OCI-LY1 (cell line): ENCODE measurements at regions not wholly inside any gene's neighbourhood (a gene's known extent, or its start where the extent isn't known, plus 50 kb on each side); places are given as distances from the start of the nearest gene placed in this dataset.

Source experiments
- H2AFZ ChIP-seq: fragments of 200-600 bp; sonication (generic), shearing (Covaris generic); 2 replicates; pipeline ENCODE4 v1.6.0; 2014; ENCODE audit warnings: antibody characterized with exemption, mild to moderate bottlenecking, low read length
- H3F3A ChIP-seq: fragments of 200-600 bp; sonication (generic), shearing (Covaris generic); 2 replicates; pipeline ENCODE4 v1.6.0; 2014; ENCODE audit warnings: mild to moderate bottlenecking, antibody characterized with exemption, low read length, moderate library complexity; ENCODE audit not compliant: insufficient read depth
- H3K27ac ChIP-seq: fragments of 200-600 bp; sonication (generic); 2 replicates; pipeline ENCODE4 v1.5.1; 2014; ENCODE audit warnings: low read length, mixed run types, mild to moderate bottlenecking, low read depth; ENCODE audit not compliant: poor library complexity, severe bottlenecking
- H3K27me3 ChIP-seq: fragments of 200-600 bp; sonication (generic); 2 replicates; pipeline ENCODE4 v1.6.0; 2014; ENCODE audit warnings: antibody characterized with exemption, mild to moderate bottlenecking, low read length, moderate library complexity; ENCODE audit not compliant: insufficient read depth
- H3K36me3 ChIP-seq: fragments of 200-600 bp; sonication (generic); 2 replicates; pipeline ENCODE4 v1.6.1; 2014; ENCODE audit warnings: mild to moderate bottlenecking, antibody characterized with exemption, low read length, moderate library complexity, mixed read lengths; ENCODE audit not compliant: insufficient read depth
- H3K4me1 ChIP-seq: fragments of 200-600 bp; sonication (generic); 2 replicates; pipeline ENCODE4 v1.5.1; 2014; ENCODE audit warnings: mild to moderate bottlenecking, low read length, moderate library complexity; ENCODE audit not compliant: insufficient read depth, severe bottlenecking
- H3K4me2 ChIP-seq: fragments of 200-600 bp; sonication (generic), shearing (Covaris generic); 2 replicates; pipeline ENCODE4 v1.6.1; 2014; ENCODE audit warnings: low read length
- H3K4me3 ChIP-seq: fragments of 200-600 bp; sonication (generic); 2 replicates; pipeline ENCODE4 v1.5.1; 2014; ENCODE audit warnings: low read length, low read depth, mild to moderate bottlenecking, mixed read lengths; ENCODE audit not compliant: poor library complexity, severe bottlenecking
- H3K79me2 ChIP-seq: fragments of 200-600 bp; shearing (Covaris generic); 2 replicates; pipeline ENCODE4 v1.6.1; 2016; ENCODE audit warnings: mixed run types, low read length, mixed read lengths; ENCODE audit not compliant: insufficient read depth
- H3K9ac ChIP-seq: fragments of 200-600 bp; sonication (generic), shearing (Covaris generic); 2 replicates; pipeline ENCODE4 v1.6.1; 2014; ENCODE audit warnings: mild to moderate bottlenecking, low read length, mixed read lengths
- H3K9me2 ChIP-seq: fragments of 200-600 bp; sonication (generic), shearing (Covaris generic); 2 replicates; pipeline ENCODE4 v1.6.1; 2014; ENCODE audit warnings: low read depth, mild to moderate bottlenecking, low read length, mixed read lengths
- H3K9me3 ChIP-seq: fragments of 200-600 bp; shearing (Covaris generic); 2 replicates; pipeline ENCODE4 v1.6.1; 2014; ENCODE audit warnings: low read length, mixed read lengths
- H4K20me1 ChIP-seq: fragments of 200-600 bp; sonication (generic), shearing (Covaris generic); 2 replicates; pipeline ENCODE4 v1.6.0; 2016; ENCODE audit warnings: mild to moderate bottlenecking, low read length; ENCODE audit not compliant: insufficient read depth
- EZH2 ChIP-seq: fragments of 200-600 bp; sonication (generic), shearing (Covaris generic); IDR thresholded peaks from 2 replicates; pipeline ENCODE4 v1.8.0; 2017; ENCODE audit warnings: borderline replicate concordance, mixed run types, mild to moderate bottlenecking, antibody characterized with exemption, low read length, moderate library complexity, mixed read lengths
- TF ChIP-seq, protein P1 (sequence below): fragments of 200-600 bp; sonication (generic), shearing (Covaris generic); IDR thresholded peaks from 2 replicates; pipeline ENCODE4 v1.5.1; 2017; ENCODE audit warnings: mild to moderate bottlenecking, antibody characterized with exemption, low read length, moderate library complexity, mixed read lengths

DNA sequence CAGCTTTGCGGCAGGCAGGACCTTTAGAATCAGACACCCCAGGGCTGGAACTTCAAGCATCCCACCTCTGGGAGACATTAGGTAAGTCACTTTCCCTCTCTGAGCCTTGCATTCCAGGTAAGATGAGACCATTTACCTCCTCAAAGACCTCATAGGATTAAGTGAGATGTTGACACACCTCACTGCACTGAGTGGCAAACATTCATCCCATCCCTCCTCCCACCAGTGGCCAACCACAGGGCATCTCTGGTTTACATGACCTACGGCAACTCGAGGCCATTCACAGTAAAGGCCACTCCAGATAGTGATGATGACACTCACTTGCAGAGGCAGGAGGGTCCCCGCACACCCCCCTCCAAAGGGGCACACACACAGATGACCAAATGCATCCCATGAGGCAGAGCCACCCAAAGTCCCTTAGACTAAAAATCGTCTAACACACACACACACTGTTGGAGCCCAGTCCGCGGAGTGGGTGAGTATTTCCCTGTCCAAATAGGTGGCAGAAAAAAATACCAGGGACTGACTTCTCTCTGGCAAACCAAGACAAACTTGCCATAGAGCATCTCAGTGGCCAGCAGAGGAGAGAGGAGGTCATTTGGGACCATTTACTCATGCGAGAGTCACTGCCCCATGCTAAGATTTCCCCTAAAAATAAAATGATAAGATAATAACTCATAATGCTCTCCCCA lies 454.9 kb downstream of the SOX9 start:
- Histone ChIP-seq H3K4me2 (no peak overlapping the region), H3K36me3 (no peaks in the 10 kb centered on the region), H3K27ac (no peak overlapping the region), H3K27me3 (no peaks in the 10 kb centered on the region; the same call in none of the 2 replicates), H3K9me2 (no peaks in the 10 kb centered on the region), H3F3A (no peaks in the 10 kb centered on the region), H3K9ac (no peak overlapping the region), H3K4me3 (no peak overlapping the region), H3K9me3 (no peaks in the 10 kb centered on the region), H2AFZ (no peak overlapping the region), H3K79me2 (no peaks in the 10 kb centered on the region), H3K4me1 (no peaks in the 10 kb centered on the region), H4K20me1 (no peaks in the 10 kb centered on the region)
- TF ChIP-seq EZH2: no peak

DNA sequence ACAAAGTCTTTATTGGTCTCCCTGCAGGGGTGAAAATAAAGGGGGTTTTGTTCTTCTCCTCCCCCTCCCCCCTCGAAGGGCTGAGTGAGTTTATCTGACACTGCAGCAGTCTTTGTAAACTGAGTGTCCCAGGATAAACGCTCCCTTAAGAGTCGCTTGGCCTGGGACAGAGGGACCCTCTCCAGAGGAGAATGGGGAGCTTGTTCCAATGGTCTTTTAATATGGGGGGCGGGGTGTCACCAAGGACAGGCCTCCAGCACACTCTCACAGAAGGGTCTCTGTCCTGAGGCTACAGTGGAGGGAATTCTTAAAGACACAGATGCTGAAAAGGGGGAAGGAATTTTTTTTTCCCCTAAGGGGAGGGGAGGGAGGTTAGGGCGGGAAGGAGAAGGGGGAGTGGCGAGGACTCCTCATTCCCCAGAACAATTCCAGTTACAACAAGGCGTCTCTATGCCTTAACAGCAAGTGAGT lies 455.5 kb downstream of the SOX9 start:
- no peak for TF ChIP-seq EZH2
- TF ChIP-seq, protein P1, sequence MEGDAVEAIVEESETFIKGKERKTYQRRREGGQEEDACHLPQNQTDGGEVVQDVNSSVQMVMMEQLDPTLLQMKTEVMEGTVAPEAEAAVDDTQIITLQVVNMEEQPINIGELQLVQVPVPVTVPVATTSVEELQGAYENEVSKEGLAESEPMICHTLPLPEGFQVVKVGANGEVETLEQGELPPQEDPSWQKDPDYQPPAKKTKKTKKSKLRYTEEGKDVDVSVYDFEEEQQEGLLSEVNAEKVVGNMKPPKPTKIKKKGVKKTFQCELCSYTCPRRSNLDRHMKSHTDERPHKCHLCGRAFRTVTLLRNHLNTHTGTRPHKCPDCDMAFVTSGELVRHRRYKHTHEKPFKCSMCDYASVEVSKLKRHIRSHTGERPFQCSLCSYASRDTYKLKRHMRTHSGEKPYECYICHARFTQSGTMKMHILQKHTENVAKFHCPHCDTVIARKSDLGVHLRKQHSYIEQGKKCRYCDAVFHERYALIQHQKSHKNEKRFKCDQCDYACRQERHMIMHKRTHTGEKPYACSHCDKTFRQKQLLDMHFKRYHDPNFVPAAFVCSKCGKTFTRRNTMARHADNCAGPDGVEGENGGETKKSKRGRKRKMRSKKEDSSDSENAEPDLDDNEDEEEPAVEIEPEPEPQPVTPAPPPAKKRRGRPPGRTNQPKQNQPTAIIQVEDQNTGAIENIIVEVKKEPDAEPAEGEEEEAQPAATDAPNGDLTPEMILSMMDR: no peak
- Histone ChIP-seq H3K4me2 (no peak overlapping the region), H3F3A (no peaks in the 10 kb centered on the region), H3K9ac (no peak overlapping the region), H3K9me2 (no peaks in the 10 kb centered on the region), H3K4me3 (no peak overlapping the region), H3K9me3 (no peaks in the 10 kb centered on the region), H3K27me3 (no peaks in the 10 kb centered on the region; the same call in none of the 2 replicates), H3K4me1 (no peaks in the 10 kb centered on the region), H4K20me1 (no peaks in the 10 kb centered on the region), H3K36me3 (no peaks in the 10 kb centered on the region), H2AFZ (no peak overlapping the region), H3K27ac (no peak overlapping the region), H3K79me2 (no peaks in the 10 kb centered on the region)

DNA sequence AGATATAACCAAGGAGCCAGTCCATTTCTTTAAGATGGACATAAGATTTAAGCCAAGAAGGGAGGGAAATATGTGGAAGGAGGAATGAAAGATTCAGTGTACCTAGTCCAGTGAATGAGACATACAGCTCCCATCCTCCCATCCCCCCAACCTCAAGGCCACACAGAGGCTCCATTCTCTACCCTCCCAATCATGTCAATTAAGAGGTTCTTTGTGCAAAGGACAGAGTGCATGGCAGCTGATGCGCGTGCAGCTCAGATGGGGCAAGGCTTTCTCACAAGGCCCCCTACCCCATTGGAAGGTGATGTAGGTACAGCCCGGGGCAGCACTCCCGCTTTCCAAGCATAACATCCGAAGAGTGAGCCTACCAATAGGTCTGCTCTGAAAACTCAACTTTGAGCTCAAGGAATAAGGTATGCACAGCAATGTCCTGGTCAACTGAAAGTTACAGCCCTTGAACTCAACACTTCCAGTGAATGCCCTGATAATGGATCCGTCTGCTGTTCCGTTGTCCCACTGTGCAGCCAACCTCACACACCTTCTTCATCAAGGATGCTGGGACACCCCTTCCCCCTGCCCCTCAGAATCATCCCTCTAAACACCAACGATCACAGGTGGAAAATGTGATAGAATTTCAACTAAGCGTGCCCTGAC lies 458.1 kb downstream of the SOX9 start:
- H3K9me2 ChIP-seq: no peaks in the 10 kb centered on the region
- TF ChIP-seq EZH2: no peak
- TF ChIP-seq, protein P1: no peak
- no peaks in the 10 kb centered on the region for H3K36me3 ChIP-seq
- no peaks in the 10 kb centered on the region for H3K4me1 ChIP-seq
- H3K27ac ChIP-seq: no peak overlapping the region
- no peak overlapping the region for H3K9ac ChIP-seq
- H2AFZ ChIP-seq: no peak overlapping the region
- H3K9me3 ChIP-seq: no peaks in the 10 kb centered on the region
- no peaks in the 10 kb centered on the region for H3K79me2 ChIP-seq
- H4K20me1 ChIP-seq: no peaks in the 10 kb centered on the region
- no peak overlapping the region for H3K4me3 ChIP-seq
- H3K4me2 ChIP-seq: no peak overlapping the region
- H3F3A ChIP-seq: no peaks in the 10 kb centered on the region
- no peaks in the 10 kb centered on the region; the same call in none of the 2 replicates for H3K27me3 ChIP-seq

DNA sequence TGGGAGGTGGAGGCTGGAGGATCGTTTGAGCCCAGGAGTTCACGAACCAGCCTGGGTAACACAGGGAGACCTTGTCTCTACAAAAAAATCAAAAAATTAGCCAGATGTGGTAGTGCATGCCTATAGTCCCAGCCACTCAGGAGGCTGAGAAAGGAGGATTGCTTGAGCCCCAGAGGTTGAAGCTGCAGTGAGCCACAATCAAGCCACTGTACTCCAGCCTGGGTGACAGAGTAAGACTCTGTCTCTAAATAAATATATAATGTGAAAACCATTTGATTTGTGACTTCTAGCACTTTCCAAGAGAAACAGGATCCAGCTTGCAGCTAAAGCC lies 459.1 kb downstream of the SOX9 start:
- no peaks in the 10 kb centered on the region for H4K20me1 ChIP-seq
- H3K79me2 ChIP-seq: no peaks in the 10 kb centered on the region
- no peak for TF ChIP-seq EZH2
- TF ChIP-seq, protein P1: no peak

More for the DNA sequence above, 459.1 kb downstream of the SOX9 start:
- Histone ChIP-seq H3K4me1 (no peaks in the 10 kb centered on the region), H3K27ac (no peak overlapping the region), H3K4me2 (no peak overlapping the region), H3F3A (no peaks in the 10 kb centered on the region), H2AFZ (no peak overlapping the region), H3K9me3 (no peaks in the 10 kb centered on the region), H3K4me3 (no peak overlapping the region), H3K9me2 (no peaks in the 10 kb centered on the region), H3K36me3 (no peaks in the 10 kb centered on the region), H3K9ac (no peak overlapping the region), H3K27me3 (no peaks in the 10 kb centered on the region; the same call in none of the 2 replicates)
